Cardiac muscle cell (in vitro differentiated cells and primary cell): ENCODE measurements at regions not wholly inside any gene's neighbourhood (a gene's known extent, or its start where the extent isn't known, plus 50 kb on each side); places are given as distances from the start of the nearest gene placed in this dataset.

ENCODE experiments used
- DNase-seq, 2 donors: peaks; one replicate each; pipeline versions ENCODE4 v3.0.0 to v3.0.0-alpha.2; 2010 to 2017; ENCODE audit warnings: low read depth in 1 of 2, low spot score in 1 of 2
- H3K27ac ChIP-seq: fragments of 200-600 bp; sonication (generic); 2 replicates; pipeline ENCODE4 v1.5.1; 2016
- H3K27me3 ChIP-seq: fragments of 200-600 bp; sonication (generic); 2 replicates; pipeline ENCODE4 v1.6.0; 2016; ENCODE audit warnings: control low read depth
- H3K36me3 ChIP-seq: fragments of 200-600 bp; sonication (generic); 2 replicates; pipeline ENCODE4 v1.5.1; 2016; ENCODE audit warnings: control low read depth
- H3K4me1 ChIP-seq: fragments of 200-600 bp; sonication (generic); 2 replicates; pipeline ENCODE4 v1.8.1; 2017; ENCODE audit warnings: low read depth, mild to moderate bottlenecking, mixed run types
- H3K4me3 ChIP-seq: fragments of 200-600 bp; sonication (generic); 2 replicates; pipeline ENCODE4 v1.5.1; 2016; ENCODE audit warnings: mild to moderate bottlenecking
- H3K9me3 ChIP-seq: fragments of 200-600 bp; sonication (generic); 2 replicates; pipeline ENCODE4 v1.5.1; 2017; ENCODE audit warnings: low read depth, mild to moderate bottlenecking, control low read depth
- CTCF ChIP-seq: IDR thresholded peaks from 2 replicates; pipeline ENCODE4 v1.5.1; 2012; ENCODE audit warnings: low read depth, mild to moderate bottlenecking, low read length

DNA sequence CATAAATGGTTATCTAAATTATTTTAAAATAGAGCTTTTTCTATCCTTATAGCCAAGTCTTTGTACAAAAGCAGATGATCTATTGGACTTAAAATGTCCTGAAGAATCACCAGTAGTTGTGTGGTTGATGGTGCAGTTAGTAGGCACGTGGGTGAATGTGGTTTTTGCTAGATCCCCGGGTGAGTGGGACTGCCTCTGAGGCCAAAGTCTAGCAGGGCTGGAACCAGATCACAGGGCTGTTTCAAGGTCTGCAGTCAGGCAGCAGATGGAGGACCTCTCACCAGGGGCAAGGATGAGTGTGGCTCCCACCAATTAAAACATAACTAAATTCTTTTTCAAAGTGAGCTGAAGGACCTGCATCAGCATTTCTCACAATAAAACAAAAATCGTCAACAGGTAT lies 604.7 kb upstream of the FTMT start:
- Histone ChIP-seq H3K9me3 (no peaks in the 10 kb centered on the region), H3K36me3 (no peaks in the 10 kb centered on the region), H3K4me3 (no peak overlapping the region), H3K4me1 (no peaks in the 10 kb centered on the region), H3K27me3 (no peaks in the 10 kb centered on the region), H3K27ac (no peak overlapping the region)
- DNase-seq: no peak
- TF ChIP-seq CTCF: no peak

GRCh38 chr5:121251954-121252353 lies 599.7 kb upstream of the FTMT start:
- DNase-seq: peak in 1 of 2 donors; percentile 75
- no peaks in the 10 kb centered on the region for H3K4me1 ChIP-seq
- H3K9me3 ChIP-seq: no peaks in the 10 kb centered on the region
- H3K27me3 ChIP-seq: no peaks in the 10 kb centered on the region
- TF ChIP-seq CTCF: no peak
- H3K4me3 ChIP-seq: no peak overlapping the region
- no peaks in the 10 kb centered on the region for H3K36me3 ChIP-seq
- no peak overlapping the region for H3K27ac ChIP-seq

DNA sequence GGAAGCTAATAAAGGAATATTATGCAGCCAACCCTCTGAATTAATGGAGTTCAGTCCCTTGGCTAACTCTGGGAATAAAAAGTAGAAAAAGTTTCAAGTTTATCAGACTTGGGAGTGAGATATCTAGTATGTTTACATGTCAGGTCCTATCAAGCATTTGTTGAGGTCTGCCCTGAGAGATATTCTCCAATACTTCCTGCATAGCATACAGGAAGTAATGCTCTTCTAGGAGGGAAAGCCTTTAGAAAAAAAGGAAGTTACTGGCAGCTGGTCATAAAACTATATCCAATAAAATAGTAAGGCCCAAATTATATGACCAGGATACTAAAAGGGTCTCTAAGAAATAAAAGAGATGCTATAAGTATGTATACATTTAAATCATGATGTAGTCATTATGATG lies 594.1 kb upstream of the FTMT start:
- Histone ChIP-seq H3K36me3 (no peaks in the 10 kb centered on the region), H3K4me3 (no peak overlapping the region), H3K27ac (no peak overlapping the region), H3K9me3 (no peaks in the 10 kb centered on the region), H3K4me1 (no peaks in the 10 kb centered on the region), H3K27me3 (no peaks in the 10 kb centered on the region)
- DNase-seq: no peak
- TF ChIP-seq CTCF: no peak

DNA sequence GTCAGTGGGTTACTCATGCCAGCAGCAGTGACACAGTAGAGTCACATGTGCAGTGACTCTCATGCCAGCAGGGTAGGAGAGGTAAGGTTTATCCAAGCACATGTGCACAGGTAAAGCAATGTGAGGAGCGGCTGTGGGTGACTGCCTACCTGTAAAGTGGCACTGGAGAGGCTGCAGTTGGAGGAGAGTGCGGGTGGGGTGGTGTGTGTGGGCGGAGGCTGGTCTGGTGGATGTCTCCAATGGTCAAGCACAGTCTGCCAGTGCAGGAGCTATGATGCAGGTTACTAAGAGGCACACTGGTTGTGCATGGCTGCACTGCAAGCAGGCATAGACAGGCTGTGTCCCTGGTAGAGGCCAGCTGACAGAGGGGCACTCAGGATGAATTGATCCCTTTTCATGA lies 588.2 kb upstream of the FTMT start:
- no peaks in the 10 kb centered on the region for H3K4me1 ChIP-seq
- H3K36me3 ChIP-seq: no peaks in the 10 kb centered on the region
- TF ChIP-seq CTCF: no peak
- no peak overlapping the region for H3K27ac ChIP-seq
- DNase-seq: no peak
- H3K27me3 ChIP-seq: no peaks in the 10 kb centered on the region
- H3K4me3 ChIP-seq: no peak overlapping the region
- no peaks in the 10 kb centered on the region for H3K9me3 ChIP-seq

DNA sequence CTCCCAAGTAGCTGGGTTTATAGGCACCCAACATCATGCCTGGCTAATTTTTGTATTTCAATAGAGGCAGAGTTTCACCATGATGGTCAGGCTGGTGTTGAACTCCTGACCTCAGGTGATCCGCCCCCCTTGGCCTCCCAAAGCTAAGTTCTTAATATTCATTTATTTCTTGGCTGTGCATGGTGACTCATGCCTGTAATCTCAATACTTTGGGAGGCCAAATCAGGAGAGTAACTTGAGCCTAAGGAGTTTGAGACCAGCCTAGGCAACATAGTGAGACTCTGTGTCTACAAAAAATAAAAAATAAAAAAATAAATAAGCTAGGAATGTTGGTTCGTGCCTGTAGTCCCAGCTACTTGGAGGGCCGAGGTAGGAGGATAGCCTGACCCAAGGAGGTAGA lies 587.1 kb upstream of the FTMT start:
- Histone ChIP-seq H3K27me3 (no peaks in the 10 kb centered on the region), H3K27ac (no peak overlapping the region), H3K4me1 (no peaks in the 10 kb centered on the region), H3K9me3 (no peaks in the 10 kb centered on the region), H3K4me3 (no peak overlapping the region), H3K36me3 (no peaks in the 10 kb centered on the region)
- TF ChIP-seq CTCF: no peak
- no peak for DNase-seq

- Histone ChIP-seq H3K9me3 (no peaks in the 10 kb centered on the region), H3K36me3 (no peaks in the 10 kb centered on the region), H3K4me1 (no peaks in the 10 kb centered on the region), H3K27ac (no peak overlapping the region), H3K27me3 (no peaks in the 10 kb centered on the region), H3K4me3 (no peak overlapping the region)
- no peak for DNase-seq
- TF ChIP-seq CTCF: no peak
Measured at GRCh38 chr5:121271546-121271945, 580.1 kb upstream of the FTMT start.
